SK-N-SH treated with all-trans-retinoic acid at 6 μM for 48 hours (cell line): ENCODE measurements at regions not wholly inside any gene's neighbourhood (a gene's known extent, or its start where the extent isn't known, plus 50 kb on each side); places are given as distances from the start of the nearest gene placed in this dataset.

Experiments used
- ESRRG ChIP-seq: fragments of 250-450 bp; sonication (Bioruptor Pico); IDR thresholded peaks from 2 replicates; pipeline ENCODE4 v1.6.1; 2021; ENCODE audit warnings: mild to moderate bottlenecking
- GLIS3 ChIP-seq: fragments of 250-450 bp; sonication (Bioruptor Pico); IDR thresholded peaks from 2 replicates; pipeline ENCODE4 v1.5.0; 2020; ENCODE audit warnings: mild to moderate bottlenecking, moderate library complexity
- OSR1 ChIP-seq: fragments of 250-450 bp; sonication (Bioruptor Pico); IDR thresholded peaks from 2 replicates; pipeline ENCODE4 v1.8.0; 2022; ENCODE audit warnings: moderate library complexity, mild to moderate bottlenecking, inconsistent platforms
- TSHZ2 ChIP-seq: fragments of 250-450 bp; sonication (Bioruptor Pico); IDR thresholded peaks from 2 replicates; pipeline ENCODE4 v1.5.0; 2020; ENCODE audit warnings: mild to moderate bottlenecking, moderate library complexity

- TF ChIP-seq ESRRG (CRISPR knock-in tag), result no peak
- TF ChIP-seq OSR1 (CRISPR knock-in tag), result no peak
- TF ChIP-seq GLIS3 (CRISPR knock-in tag), result no peak
- no peak for TF ChIP-seq TSHZ2 (CRISPR knock-in tag)
Observed at GRCh38 chr2:120546048-120546864, 189.4 kb upstream of the GLI2 start.
